Ovary (tissue), 7 donors: ENCODE measurements at regions not wholly inside any gene's neighbourhood (a gene's known extent, or its start where the extent isn't known, plus 50 kb on each side); places are given as distances from the start of the nearest gene placed in this dataset.

Experiments
- DNase-seq, 5 donors: peaks; one replicate each; pipeline ENCODE4 v3.0.0-alpha.2; 2019 to 2020
- H3K27ac ChIP-seq, 2 donors: fragments of 200-600 bp; one replicate each; pipeline versions ENCODE4 v1.5.1 to v1.8.0; 2019 to 2022
- H3K27me3 ChIP-seq: fragments of 200-600 bp; one replicate; pipeline ENCODE4 v1.8.0; 2022
- H3K36me3 ChIP-seq: fragments of 200-600 bp; sonication (generic); one replicate; pipeline ENCODE4 v1.5.1; 2019
- H3K4me1 ChIP-seq: one replicate; pipeline ENCODE4 v1.8.1; 2013; ENCODE audit warnings: mild to moderate bottlenecking, moderate library complexity; ENCODE audit not compliant: insufficient read depth
- H3K4me3 ChIP-seq: fragments of 200-600 bp; sonication (generic); one replicate; pipeline ENCODE4 v1.5.1; 2017
- H3K9me3 ChIP-seq, 2 donors: fragments of 200-600 bp in 1 of 2; sonication (generic) in 1 of 2; one replicate each; pipeline versions ENCODE4 v1.5.1 to v1.8.1; 2013 to 2019; ENCODE audit warnings: mild to moderate bottlenecking in 1 of 2, moderate library complexity in 1 of 2
- EP300 ChIP-seq: sonication (generic); formaldehyde crosslinking; IDR thresholded peaks from one replicate; pipeline ENCODE4 v1.6.1; 2017; ENCODE audit warnings: antibody characterized with exemption
- POLR2A ChIP-seq: fragments of 450-650 bp; IDR thresholded peaks from one replicate; pipeline ENCODE4 v1.6.1; 2017; ENCODE audit warnings: antibody characterized with exemption, mild to moderate bottlenecking, moderate library complexity
- WGBS, 3 donors: extraction: QIAGEN DNeasy Blood & Tissue Kit in 1 of 3; methylation state at CpG; one replicate each; pipeline versions ENCODE4 v1.1.5 to v1.1.7; 2013 to 2017; 5-methylcytosine and 5-hydroxymethylcytosine counted together
- intact Hi-C, 4 donors: fragments of 100-400 bp; cut with DNase I; formaldehyde crosslinking; loops; one replicate each; pipeline versions ENCODE4 v1.11.0 to v1.15.1; 2022 to 2023
- TF ChIP-seq, protein P1 (sequence below), 3 donors: fragments of 450-650 bp in 2 of 3; fragments of 200-600 bp in 1 of 3; IDR thresholded peaks; one replicate each; pipeline versions ENCODE4 v1.5.1 to v1.8.0; 2016 to 2022; ENCODE audit warnings: antibody characterized with exemption in 3 of 3, mild to moderate bottlenecking in 1 of 3
- donor health status: DM: no; HTN: no; CAD: no; lungs with moderate emphysema.
- donor health status: DM: no; HTN: no; CAD: no.
- donor health status: Bipolar disorder and iron deficiency.
- donor health status: DM: no; HTN: no; CAD: no.
- donor health status: DM: yes; HTN: yes; CAD: no.

GRCh38 chr3:24748520-24748919, 253.9 kb upstream of the THRB start:
- Histone ChIP-seq H3K9me3 (no peaks in the 10 kb centered on the region), H3K4me3 (no peak overlapping the region), H3K27ac (no peak overlapping the region), H3K27me3 (no peaks in the 10 kb centered on the region), H3K36me3 (no peaks in the 10 kb centered on the region), H3K4me1 (no peaks in the 10 kb centered on the region)
- 81 to 86% (median 86%) methylated on average over 4 of the region's 4 CpGs for WGBS, 3 donors
- DNase-seq, result no peak
- intact Hi-C loops, result no loop called here
- TF ChIP-seq POLR2A (no peak), EP300 (no peak)
- TF ChIP-seq, protein P1, sequence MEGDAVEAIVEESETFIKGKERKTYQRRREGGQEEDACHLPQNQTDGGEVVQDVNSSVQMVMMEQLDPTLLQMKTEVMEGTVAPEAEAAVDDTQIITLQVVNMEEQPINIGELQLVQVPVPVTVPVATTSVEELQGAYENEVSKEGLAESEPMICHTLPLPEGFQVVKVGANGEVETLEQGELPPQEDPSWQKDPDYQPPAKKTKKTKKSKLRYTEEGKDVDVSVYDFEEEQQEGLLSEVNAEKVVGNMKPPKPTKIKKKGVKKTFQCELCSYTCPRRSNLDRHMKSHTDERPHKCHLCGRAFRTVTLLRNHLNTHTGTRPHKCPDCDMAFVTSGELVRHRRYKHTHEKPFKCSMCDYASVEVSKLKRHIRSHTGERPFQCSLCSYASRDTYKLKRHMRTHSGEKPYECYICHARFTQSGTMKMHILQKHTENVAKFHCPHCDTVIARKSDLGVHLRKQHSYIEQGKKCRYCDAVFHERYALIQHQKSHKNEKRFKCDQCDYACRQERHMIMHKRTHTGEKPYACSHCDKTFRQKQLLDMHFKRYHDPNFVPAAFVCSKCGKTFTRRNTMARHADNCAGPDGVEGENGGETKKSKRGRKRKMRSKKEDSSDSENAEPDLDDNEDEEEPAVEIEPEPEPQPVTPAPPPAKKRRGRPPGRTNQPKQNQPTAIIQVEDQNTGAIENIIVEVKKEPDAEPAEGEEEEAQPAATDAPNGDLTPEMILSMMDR (IDR thresholded peaks at IDR 0.05), result no peak

- no peak overlapping the region for H3K4me3 ChIP-seq
- DNase-seq, result no peak
- WGBS, 3 donors, result 93 to 95% (median 95%) methylated on average over 1 of the region's 1 CpG
- H3K9me3 ChIP-seq, result no peaks in the 10 kb centered on the region
- H3K27ac ChIP-seq, result no peak overlapping the region
- intact Hi-C loops, result no loop called here
- no peaks in the 10 kb centered on the region for H3K27me3 ChIP-seq
- TF ChIP-seq, protein P1 (IDR thresholded peaks at IDR 0.05), result no peak
- TF ChIP-seq EP300 (no peak), POLR2A (no peak)
- H3K36me3 ChIP-seq, result no peaks in the 10 kb centered on the region
- H3K4me1 ChIP-seq, result no peaks in the 10 kb centered on the region
Measured at GRCh38 chr3:24751020-24751419, 256.4 kb upstream of the THRB start.

- Histone ChIP-seq H3K27ac (no peak overlapping the region), H3K4me3 (no peak overlapping the region), H3K27me3 (no peaks in the 10 kb centered on the region), H3K9me3 (no peaks in the 10 kb centered on the region), H3K4me1 (no peaks in the 10 kb centered on the region), H3K36me3 (no peaks in the 10 kb centered on the region)
- 59 to 82% (median 59%) methylated on average over 4 of the region's 4 CpGs for WGBS, 3 donors
- DNase-seq, result no peak
- intact Hi-C loops, result no loop called here
- TF ChIP-seq POLR2A (no peak), EP300 (no peak)
- TF ChIP-seq, protein P1 (IDR thresholded peaks at IDR 0.05), result no peak
Measured at GRCh38 chr3:24756101-24756888, 261.6 kb upstream of the THRB start.

- no peaks in the 10 kb centered on the region for H3K4me1 ChIP-seq
- no peak overlapping the region for H3K4me3 ChIP-seq
- no peak for TF ChIP-seq POLR2A
- no peaks in the 10 kb centered on the region for H3K27me3 ChIP-seq
- no peak overlapping the region for H3K27ac ChIP-seq
- H3K36me3 ChIP-seq, result no peaks in the 10 kb centered on the region
- 67 to 84% (median 76%) methylated on average over 11 of the region's 11 CpGs for WGBS, 3 donors
- no peaks in the 10 kb centered on the region for H3K9me3 ChIP-seq
- no peak for DNase-seq
- intact Hi-C loops, result no loop called here
Measured at GRCh38 chr3:24763393-24763792, 268.7 kb upstream of the THRB start.

DNA sequence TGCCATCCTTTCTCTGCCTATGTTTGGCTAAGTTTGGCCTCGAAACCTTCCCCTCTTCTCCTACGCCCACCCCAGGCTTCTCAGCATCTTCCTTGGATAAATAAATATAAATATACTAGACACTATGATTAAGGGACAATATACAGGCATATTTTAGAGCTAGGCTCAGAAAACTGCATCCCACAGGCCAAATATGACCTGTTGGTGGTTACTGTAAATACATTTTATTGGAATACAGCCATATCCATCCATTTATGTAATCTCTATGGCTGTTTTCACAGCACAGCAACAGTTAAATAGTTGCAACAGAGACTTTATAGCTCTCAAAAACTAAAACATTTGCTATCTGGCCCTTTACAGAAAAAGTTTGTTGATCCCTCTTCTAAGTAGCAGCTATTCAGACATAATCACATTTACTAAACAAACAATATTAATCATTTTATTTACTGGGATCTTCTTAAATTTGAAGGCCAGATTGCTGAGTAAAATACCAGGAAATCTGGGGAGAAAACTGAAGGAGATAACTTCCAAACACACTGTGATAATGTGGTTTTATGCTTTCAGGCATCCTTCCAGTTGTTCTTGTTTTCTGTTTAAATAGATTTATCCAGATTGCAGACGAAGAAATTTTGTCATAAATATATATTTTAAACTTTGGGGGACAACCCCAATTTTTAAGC, 269.7 kb upstream of the THRB start:
- TF ChIP-seq POLR2A (no peak), EP300 (no peak)
- TF ChIP-seq, protein P1 (IDR thresholded peaks at IDR 0.05), result no peak
- H3K36me3 ChIP-seq, result no peaks in the 10 kb centered on the region
- intact Hi-C loops, result no loop called here

More for the DNA sequence above, 269.7 kb upstream of the THRB start:
- no peak overlapping the region for H3K4me3 ChIP-seq
- H3K4me1 ChIP-seq, result no peaks in the 10 kb centered on the region
- 24 to 33% (median 33%) methylated on average over 3 of the region's 3 CpGs for WGBS, 3 donors
- DNase-seq, result no peak
- no peak overlapping the region for H3K27ac ChIP-seq
- H3K27me3 ChIP-seq, result no peaks in the 10 kb centered on the region
- H3K9me3 ChIP-seq, result no peaks in the 10 kb centered on the region
